CD4-positive, alpha-beta T cell treated with Interleukin-15 for 4 hours (primary cell): ENCODE measurements at regions not wholly inside any gene's neighbourhood (a gene's known extent, or its start where the extent isn't known, plus 50 kb on each side); places are given as distances from the start of the nearest gene placed in this dataset.
"Not testable (repeated sequence)": the region's sequence is repeated elsewhere in the genome, so short reads cannot be mapped to it uniquely, and the experiment has no call there.

Experiments used
- DNase-seq: peaks from one replicate; pipeline ENCODE4 v3.0.0-alpha.2; 2020; ENCODE audit warnings: low spot score

DNA sequence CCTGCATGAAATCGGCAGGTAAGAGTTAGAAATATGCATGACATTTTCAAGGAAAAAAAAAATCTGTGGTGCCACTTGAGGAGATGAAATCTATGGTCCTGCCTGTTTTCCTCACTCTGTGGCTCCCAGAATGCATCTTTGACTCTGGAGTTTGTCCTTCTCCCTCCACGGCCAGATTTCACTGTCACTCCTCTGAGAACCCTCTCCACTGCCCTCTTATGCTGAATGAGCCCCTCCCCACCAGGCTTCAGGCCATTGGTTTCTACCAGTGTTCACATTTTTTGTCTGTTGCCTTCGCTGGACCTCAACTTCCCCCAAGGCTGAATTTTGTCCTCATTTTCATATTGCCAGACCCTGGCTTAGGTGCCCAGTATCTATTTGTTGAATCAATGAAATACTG, 235.0 kb downstream of the ZIC5 start:
- no peak for DNase-seq

- no peak for DNase-seq
These were observed 232.9 kb downstream of the TM9SF2 start for GRCh38 chr13:99734013-99734693.

DNA sequence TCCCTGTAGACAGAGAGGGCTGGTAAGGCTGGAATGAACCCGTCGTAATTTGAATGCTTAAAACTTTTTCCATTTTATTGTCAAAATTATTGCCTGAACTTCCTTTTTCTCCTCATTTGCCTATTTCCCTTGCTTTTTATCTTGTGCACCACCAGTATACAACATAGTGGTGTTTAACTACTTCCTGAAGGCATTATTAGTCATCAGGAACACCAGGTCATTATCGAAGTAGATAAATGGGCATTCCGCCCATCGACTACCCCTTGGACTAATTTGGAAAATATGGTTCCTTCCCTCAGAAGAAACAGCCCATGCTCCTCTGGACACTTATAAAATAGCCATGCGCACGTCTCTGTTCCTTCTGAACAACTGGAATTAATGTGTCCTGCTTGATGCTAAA, 232.1 kb downstream of the TM9SF2 start:
- no peak for DNase-seq

- DNase-seq = no peak
These were observed 230.5 kb downstream of the TM9SF2 start for GRCh38 chr13:99731747-99732146.

- DNase-seq = no peak
These were observed 229.1 kb downstream of the TM9SF2 start for GRCh38 chr13:99730403-99730802.

GRCh38 chr13:99729745-99730144, 228.5 kb downstream of the TM9SF2 start:
- DNase-seq = no peak

DNA sequence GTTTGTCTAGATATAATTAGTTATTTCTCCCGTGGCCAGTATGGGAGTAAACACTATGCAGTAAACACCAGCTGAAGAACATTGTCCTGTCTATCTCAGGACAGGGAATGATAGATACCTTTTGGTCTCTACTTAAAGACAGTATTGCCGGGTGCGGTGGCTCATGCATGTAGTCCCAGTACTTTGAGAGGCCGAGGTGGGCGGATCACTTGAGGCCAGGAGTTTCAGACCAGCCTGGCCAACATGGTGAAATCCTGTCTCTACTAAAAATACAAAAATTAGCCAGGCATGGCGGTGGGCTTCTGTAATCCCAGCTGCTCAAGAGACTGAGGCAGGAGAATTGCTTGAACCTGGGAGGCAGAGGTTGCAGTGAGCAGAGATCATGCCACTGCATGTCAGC, 226.4 kb downstream of the TM9SF2 start:
- DNase-seq = not testable (repeated sequence)

DNA sequence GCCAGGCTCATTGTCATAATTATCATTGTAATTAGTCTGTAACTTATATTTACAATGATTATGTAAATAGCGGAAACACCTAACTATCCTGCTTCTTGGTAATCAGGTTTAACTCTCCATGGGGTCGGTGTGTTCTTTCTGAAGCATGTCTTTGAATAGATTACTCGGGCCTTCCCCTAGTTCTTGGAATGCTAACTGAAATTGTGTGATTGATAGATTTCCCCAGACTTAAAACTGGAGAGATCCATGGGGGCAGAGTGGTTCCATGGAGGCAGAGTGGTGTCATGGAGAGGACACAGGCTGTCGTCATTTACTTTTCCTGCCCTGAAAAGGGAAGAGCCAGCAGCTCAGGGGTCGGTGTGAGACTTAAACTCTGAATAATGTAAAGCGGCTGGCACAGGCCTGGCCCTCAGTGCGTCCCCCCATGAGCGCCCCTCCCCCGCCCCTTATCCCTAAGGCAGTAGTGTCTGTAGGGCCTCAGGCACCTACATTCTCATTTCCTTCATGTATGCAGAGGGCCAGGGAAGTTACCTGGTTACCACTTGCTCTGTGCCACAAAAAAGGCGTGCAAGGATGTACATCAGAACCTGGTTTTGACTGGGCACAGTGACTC, 225.1 kb downstream of the TM9SF2 start:
- no peak for DNase-seq

DNA sequence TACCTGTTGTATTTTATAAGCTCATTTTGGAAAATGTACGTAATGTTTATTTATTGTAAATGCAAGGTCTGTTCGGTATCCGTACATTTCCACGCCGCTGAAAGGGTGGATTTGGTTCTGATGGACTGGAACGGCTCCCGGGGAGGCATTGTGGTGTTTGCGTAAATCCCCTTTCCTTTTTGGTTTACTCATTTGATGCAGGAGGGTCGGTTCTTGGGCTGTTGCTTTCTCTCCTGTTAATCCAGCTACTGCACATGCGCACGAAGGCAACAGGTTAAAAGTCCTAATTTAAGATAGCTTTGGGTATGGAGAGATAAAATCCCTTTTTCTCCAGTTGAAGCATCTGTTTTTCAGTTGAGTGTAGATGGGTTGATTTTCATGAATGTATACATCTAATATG, 224.4 kb downstream of the TM9SF2 start:
- DNase-seq = no peak

DNA sequence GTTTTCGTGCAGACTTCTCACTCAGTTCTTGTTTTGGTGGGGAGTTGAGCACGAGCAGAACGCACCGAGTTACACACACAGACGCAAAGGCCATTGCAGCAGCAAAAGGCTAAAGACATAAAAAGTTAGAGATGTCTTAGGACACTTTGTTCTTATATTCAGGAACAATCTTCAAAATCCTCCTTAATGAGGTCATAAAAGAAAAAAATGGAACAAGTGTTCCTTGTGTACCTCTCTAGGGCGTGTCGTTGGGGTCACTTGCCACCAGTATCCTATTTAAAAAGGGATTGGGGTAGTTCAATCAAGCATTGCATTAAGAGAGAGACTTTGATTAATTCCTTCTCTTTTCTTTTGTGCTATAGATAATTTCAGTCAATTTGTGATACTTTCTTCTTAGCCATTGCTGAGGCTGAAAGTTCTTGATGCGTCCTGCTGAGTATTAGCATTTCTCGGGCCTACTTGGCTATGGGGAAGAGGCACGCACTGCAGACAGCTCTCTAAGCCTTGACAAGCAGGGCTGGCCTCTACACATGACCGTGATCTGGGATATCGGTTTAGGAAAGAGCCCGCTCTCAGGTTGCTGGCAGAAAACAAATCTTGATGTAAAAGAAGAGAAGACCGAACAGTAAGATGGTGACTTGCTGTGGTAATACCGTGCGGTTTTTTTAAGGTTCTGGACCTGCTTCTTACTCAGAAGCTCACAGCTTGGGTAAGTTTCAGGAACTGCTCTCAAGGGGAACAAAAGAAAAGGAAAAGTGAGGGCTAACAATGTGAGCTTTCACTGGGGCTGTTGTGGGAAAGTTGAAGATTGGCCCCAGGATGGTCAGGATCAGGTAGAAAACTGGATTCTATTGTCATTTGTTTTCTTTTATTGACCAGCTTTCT, 223.6 kb downstream of the TM9SF2 start:
- DNase-seq = no peak

GRCh38 chr13:99723878-99724277, 222.6 kb downstream of the TM9SF2 start:
- no peak for DNase-seq

GRCh38 chr13:99722931-99723330, 221.7 kb downstream of the TM9SF2 start:
- no peak for DNase-seq

- DNase-seq = no peak
These were observed 221.1 kb downstream of the TM9SF2 start for GRCh38 chr13:99722338-99722818.

DNA sequence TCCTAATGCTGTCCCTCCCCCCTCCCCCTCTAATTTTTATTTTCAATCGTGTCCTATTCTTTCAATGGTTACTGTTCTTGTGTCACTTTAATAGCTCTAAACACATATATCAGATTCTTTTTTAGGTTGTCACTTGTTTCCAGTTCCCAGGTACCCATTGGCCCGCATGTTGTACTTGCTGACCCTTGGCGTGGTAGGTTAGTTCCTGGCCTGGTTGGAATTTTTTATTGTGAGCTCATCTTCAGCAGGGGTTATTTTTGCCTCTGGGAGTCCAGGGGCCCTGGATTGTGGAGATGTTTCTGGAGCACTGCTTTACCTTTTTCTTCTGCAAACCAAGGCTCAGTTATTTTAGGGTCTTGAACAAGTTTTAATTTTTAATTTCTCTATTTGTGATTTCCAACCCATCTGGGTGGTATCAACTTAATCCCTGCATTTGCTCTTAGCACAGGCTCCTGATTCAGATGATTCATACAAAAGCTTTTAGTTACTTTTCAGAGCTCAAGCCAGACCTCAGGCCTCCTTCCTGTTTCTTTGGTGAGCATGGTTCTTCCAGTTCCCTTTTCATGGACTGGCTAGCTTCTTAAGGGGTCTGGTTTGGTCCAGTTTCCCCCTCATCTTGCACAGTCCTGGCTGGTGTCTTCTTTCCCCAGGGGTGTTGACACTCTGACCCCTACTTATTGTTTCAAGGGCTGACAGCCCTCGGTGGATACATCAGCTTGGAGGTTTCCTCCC, 220.5 kb downstream of the TM9SF2 start:
- no peak for DNase-seq

DNA sequence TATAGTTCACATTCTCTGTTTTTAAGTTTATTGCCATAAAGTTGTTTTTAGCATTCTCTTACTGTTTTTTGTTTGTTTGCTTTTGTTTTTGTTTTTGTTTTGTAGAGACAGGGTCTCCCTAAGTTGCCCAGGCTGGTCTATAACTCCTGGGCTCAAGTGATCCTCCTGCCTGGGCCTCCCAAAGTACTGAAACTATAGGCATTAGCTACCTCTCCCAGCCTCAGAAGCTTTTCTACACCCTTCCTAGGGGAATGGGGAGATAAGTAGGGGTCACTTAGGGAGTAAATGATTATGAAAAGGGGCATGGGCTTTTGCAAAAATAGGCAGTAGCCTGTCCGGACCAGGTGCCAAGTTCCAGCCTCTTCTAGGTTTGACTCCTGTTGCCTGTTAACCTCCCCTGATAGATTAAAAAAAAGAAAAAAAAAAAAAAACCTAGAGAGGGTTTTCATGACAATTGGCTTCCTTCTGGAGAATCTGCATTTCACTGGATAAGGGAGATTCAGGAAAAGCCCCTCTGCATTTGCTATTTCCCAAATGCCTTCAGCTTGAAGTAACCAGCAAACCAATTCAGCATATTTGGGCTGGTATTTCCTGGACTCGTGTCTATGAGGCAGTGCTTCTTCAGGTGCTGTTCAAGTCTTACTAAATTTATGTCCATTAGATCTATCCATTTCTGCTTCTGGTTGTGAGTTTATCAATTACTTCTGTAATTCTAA, 216.8 kb downstream of the TM9SF2 start:
- no peak for DNase-seq

- DNase-seq = no peak
These were observed 207.9 kb downstream of the TM9SF2 start for GRCh38 chr13:99709134-99709533.

- no peak for DNase-seq
These were observed 203.1 kb downstream of the TM9SF2 start for GRCh38 chr13:99704390-99704789.

GRCh38 chr13:99703908-99704307, 202.6 kb downstream of the TM9SF2 start:
- DNase-seq = no peak

GRCh38 chr13:99702687-99703319, 201.5 kb downstream of the TM9SF2 start:
- DNase-seq = no peak

- no peak for DNase-seq
These were observed 199.2 kb downstream of the TM9SF2 start for GRCh38 chr13:99700468-99700867.

GRCh38 chr13:99698816-99699099, 197.5 kb downstream of the TM9SF2 start:
- no peak for DNase-seq
